Caco-2 (cell line): ENCODE measurements at regions not wholly inside any gene's neighbourhood (a gene's known extent, or its start where the extent isn't known, plus 50 kb on each side); places are given as distances from the start of the nearest gene placed in this dataset.

ENCODE experiments used
- BruUV-seq: library from RNA; stranded (reverse); fragments of 400-500 nt; replicated peaks from 2 replicates; lab custom pipeline; 2021; lab: Mats Ljungman, UMichigan
- CTCF ChIA-PET: fragments of 300-600 bp; sonication (Branson Sonifier 250); formaldehyde crosslinking; loops from one replicate; lab custom pipeline; 2022; ENCODE audit warnings: antibody characterized with exemption; lab: Charles Lee
- POLR2A ChIA-PET: fragments of 300-600 bp; sonication (Branson Sonifier 250); formaldehyde crosslinking; loops from one replicate; lab custom pipeline; 2022; ENCODE audit warnings: antibody characterized with exemption; lab: Charles Lee
- DNase-seq, 2 experiments: peaks; one replicate each; pipeline versions ENCODE4 v3.0.0 to v3.0.0-alpha.2; 2020 to 2022
- H3K27me3 ChIP-seq: replicated peaks from 2 replicates; pipeline ENCODE4 v1.6.0; 2011; ENCODE audit warnings: low read length; ENCODE audit not compliant: control insufficient read depth, insufficient read depth
- H3K36me3 ChIP-seq: 2 replicates; pipeline ENCODE4 v1.5.1; 2011; ENCODE audit warnings: low read length; ENCODE audit not compliant: control insufficient read depth, insufficient read depth
- H3K4me1 ChIP-seq: fragments of 250-450 bp; sonication (Bioruptor Pico); 2 replicates; pipeline ENCODE4 v1.5.1; 2020; ENCODE audit warnings: mild to moderate bottlenecking
- H3K4me3 ChIP-seq: 2 replicates; pipeline ENCODE4 v1.5.1; 2011; ENCODE audit warnings: low read depth, mild to moderate bottlenecking, control low read depth, low read length
- H3K9me3 ChIP-seq: fragments of 250-450 bp; sonication (Bioruptor Pico); 2 replicates; pipeline ENCODE4 v1.5.1; 2020; ENCODE audit warnings: mild to moderate bottlenecking, moderate library complexity
- H3K27ac Mint-ChIP-seq: one replicate; pipeline ENCODE4 v1.8.0; 2022; ENCODE audit warnings: mixed read lengths; ENCODE audit not compliant: unreplicated experiment
- H3K27me3 Mint-ChIP-seq: one replicate; pipeline ENCODE4 v1.8.0; 2022; ENCODE audit warnings: mixed read lengths; ENCODE audit not compliant: insufficient read depth, unreplicated experiment
- H3K36me3 Mint-ChIP-seq: one replicate; pipeline ENCODE4 v1.8.0; 2022; ENCODE audit warnings: mild to moderate bottlenecking, mixed read lengths; ENCODE audit not compliant: insufficient read depth, unreplicated experiment
- H3K4me1 Mint-ChIP-seq: one replicate; pipeline ENCODE4 v1.8.0; 2022; ENCODE audit warnings: low read depth, mixed read lengths; ENCODE audit not compliant: unreplicated experiment
- H3K4me3 Mint-ChIP-seq: one replicate; pipeline ENCODE4 v1.8.0; 2022; ENCODE audit warnings: mild to moderate bottlenecking, moderate library complexity, mixed read lengths; ENCODE audit not compliant: unreplicated experiment
- H3K9me3 Mint-ChIP-seq: one replicate; pipeline ENCODE4 v1.8.0; 2022; ENCODE audit warnings: mixed read lengths; ENCODE audit not compliant: unreplicated experiment
- intact Hi-C: fragments of 100-400 bp; cut with micrococcal nuclease; formaldehyde crosslinking; loops from one replicate; pipeline ENCODE4 v1.10.0; 2022; ENCODE audit not compliant: unreplicated experiment
- TF ChIP-seq, protein P1 (sequence below), 2 experiments: fragments of 200-600 bp in 1 of 2; IDR thresholded peaks; 1 replicate in 1 of 2; 2 replicates in 1 of 2; pipeline versions ENCODE4 v1.5.1 to v1.8.0; 2011 to 2022; ENCODE audit warnings: antibody characterized with exemption in 1 of 2, control low read depth in 1 of 2, inconsistent platforms in 1 of 2, low read depth in 1 of 2, low read length in 1 of 2, mild to moderate bottlenecking in 1 of 2, moderate library complexity in 1 of 2; ENCODE audit not compliant: insufficient read depth in 1 of 2, severe bottlenecking in 1 of 2, unreplicated experiment in 1 of 2

GRCh38 chr22:48599346-48599745, 1228.3 kb downstream of the BRD1 start:
- no peak overlapping the region for H3K4me3 ChIP-seq
- Mint-ChIP-seq H3K27ac (no peak overlapping the region), H3K36me3 (no peaks in the 10 kb centered on the region), H3K27me3 (no peaks in the 10 kb centered on the region), H3K4me3 (no peak overlapping the region), H3K9me3 (peaks cover under 1% of the 10 kb centered on the region), H3K4me1 (no peaks in the 10 kb centered on the region)
- no peaks in the 10 kb centered on the region for H3K4me1 ChIP-seq
- CTCF ChIA-PET: no interaction called here
- 0 out of 2 replicates have a peak, but pooled peaks cover 3% of the 10 kb centered on the region for H3K9me3 ChIP-seq
- DNase-seq: no peak
- BruUV-seq: no TSS peak
- H3K36me3 ChIP-seq: no peaks in the 10 kb centered on the region
- TF ChIP-seq, protein P1, sequence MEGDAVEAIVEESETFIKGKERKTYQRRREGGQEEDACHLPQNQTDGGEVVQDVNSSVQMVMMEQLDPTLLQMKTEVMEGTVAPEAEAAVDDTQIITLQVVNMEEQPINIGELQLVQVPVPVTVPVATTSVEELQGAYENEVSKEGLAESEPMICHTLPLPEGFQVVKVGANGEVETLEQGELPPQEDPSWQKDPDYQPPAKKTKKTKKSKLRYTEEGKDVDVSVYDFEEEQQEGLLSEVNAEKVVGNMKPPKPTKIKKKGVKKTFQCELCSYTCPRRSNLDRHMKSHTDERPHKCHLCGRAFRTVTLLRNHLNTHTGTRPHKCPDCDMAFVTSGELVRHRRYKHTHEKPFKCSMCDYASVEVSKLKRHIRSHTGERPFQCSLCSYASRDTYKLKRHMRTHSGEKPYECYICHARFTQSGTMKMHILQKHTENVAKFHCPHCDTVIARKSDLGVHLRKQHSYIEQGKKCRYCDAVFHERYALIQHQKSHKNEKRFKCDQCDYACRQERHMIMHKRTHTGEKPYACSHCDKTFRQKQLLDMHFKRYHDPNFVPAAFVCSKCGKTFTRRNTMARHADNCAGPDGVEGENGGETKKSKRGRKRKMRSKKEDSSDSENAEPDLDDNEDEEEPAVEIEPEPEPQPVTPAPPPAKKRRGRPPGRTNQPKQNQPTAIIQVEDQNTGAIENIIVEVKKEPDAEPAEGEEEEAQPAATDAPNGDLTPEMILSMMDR (IDR thresholded peaks at IDR 0.05; ENCODE audit: insufficient read depth in 1 of 2, low read depth in 1 of 2, low read length in 1 of 2, severe bottlenecking in 1 of 2, unreplicated experiment in 1 of 2): no peak
- POLR2A ChIA-PET: no interaction called here
- intact Hi-C loops: no loop called here
- no peaks in the 10 kb centered on the region for H3K27me3 ChIP-seq

- Histone ChIP-seq H3K9me3 (0 out of 2 replicates have a peak, but pooled peaks cover 3% of the 10 kb centered on the region), H3K4me1 (no peaks in the 10 kb centered on the region), H3K36me3 (no peaks in the 10 kb centered on the region), H3K4me3 (no peak overlapping the region), H3K27me3 (no peaks in the 10 kb centered on the region)
- H3K27me3 Mint-ChIP-seq: no peaks in the 10 kb centered on the region
- H3K4me3 Mint-ChIP-seq: no peak overlapping the region
- no peak overlapping the region for H3K27ac Mint-ChIP-seq
- no peaks in the 10 kb centered on the region for H3K9me3 Mint-ChIP-seq
- no peak for DNase-seq
- H3K36me3 Mint-ChIP-seq: no peaks in the 10 kb centered on the region
- TF ChIP-seq, protein P1 (IDR thresholded peaks at IDR 0.05; ENCODE audit: insufficient read depth in 1 of 2, low read depth in 1 of 2, low read length in 1 of 2, severe bottlenecking in 1 of 2, unreplicated experiment in 1 of 2): no peak
- ChIA-PET POLR2A (no interaction called here), CTCF (no interaction called here)
- intact Hi-C loops: no loop called here
- BruUV-seq: no TSS peak
- H3K4me1 Mint-ChIP-seq: no peaks in the 10 kb centered on the region
Observed at GRCh38 chr22:48596111-48596850, 1231.4 kb downstream of the BRD1 start.

DNA sequence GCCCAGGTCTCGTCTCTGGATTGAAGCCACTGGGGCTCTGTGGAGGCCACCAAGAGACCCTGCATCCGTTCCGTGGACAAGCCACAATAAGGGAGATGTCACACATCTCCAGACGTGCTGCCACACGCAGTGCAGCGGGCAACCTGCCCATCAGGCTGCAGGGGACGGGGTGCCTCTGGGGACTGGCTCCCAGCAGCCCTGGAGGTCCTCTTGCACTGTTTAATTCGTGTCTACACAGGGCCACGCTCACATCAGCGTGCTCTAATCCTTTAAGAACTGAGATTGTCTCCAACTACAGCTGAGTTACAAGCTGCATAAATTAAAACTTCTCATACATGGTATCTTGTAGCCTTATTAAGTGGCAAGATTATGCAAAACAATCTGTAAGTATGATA, 1232.2 kb downstream of the BRD1 start:
- H3K4me1 Mint-ChIP-seq: no peaks in the 10 kb centered on the region
- H3K27me3 Mint-ChIP-seq: no peaks in the 10 kb centered on the region
- ChIA-PET CTCF (no interaction called here), POLR2A (no interaction called here)
- DNase-seq: no peak
- TF ChIP-seq, protein P1 (IDR thresholded peaks at IDR 0.05; ENCODE audit: insufficient read depth in 1 of 2, low read depth in 1 of 2, low read length in 1 of 2, severe bottlenecking in 1 of 2, unreplicated experiment in 1 of 2): no peak
- intact Hi-C loops: no loop called here
- H3K36me3 Mint-ChIP-seq: no peaks in the 10 kb centered on the region
- BruUV-seq: no TSS peak
- no peak overlapping the region for H3K4me3 Mint-ChIP-seq
- H3K4me3 ChIP-seq: no peak overlapping the region
- no peak overlapping the region for H3K27ac Mint-ChIP-seq
- no peaks in the 10 kb centered on the region for H3K9me3 Mint-ChIP-seq
- H3K36me3 ChIP-seq: no peaks in the 10 kb centered on the region
- no peaks in the 10 kb centered on the region for H3K27me3 ChIP-seq
- H3K9me3 ChIP-seq: 0 out of 2 replicates have a peak, but pooled peaks cover 3% of the 10 kb centered on the region
- H3K4me1 ChIP-seq: no peaks in the 10 kb centered on the region
